Neuronal stem cell (in vitro differentiated cells): ENCODE measurements at regions not wholly inside any gene's neighbourhood (a gene's known extent, or its start where the extent isn't known, plus 50 kb on each side); places are given as distances from the start of the nearest gene placed in this dataset.

ENCODE experiments used
- DNase-seq: peaks from one replicate; pipeline ENCODE4 v3.0.0-alpha.2; 2013; ENCODE audit warnings: low spot score
- H2AFZ ChIP-seq: one replicate; pipeline ENCODE4 v1.6.1; 2013; ENCODE audit warnings: mild to moderate bottlenecking, low read length, inconsistent platforms
- H2AK5ac ChIP-seq: 2 replicates; pipeline ENCODE4 v1.6.1; 2013; ENCODE audit warnings: low read depth, mild to moderate bottlenecking, inconsistent platforms, low read length, moderate library complexity, mixed read lengths
- H2BK120ac ChIP-seq: 2 replicates; pipeline ENCODE4 v1.6.1; 2013; ENCODE audit warnings: low read depth, mild to moderate bottlenecking, inconsistent platforms, low read length, moderate library complexity, mixed read lengths
- H2BK12ac ChIP-seq: one replicate; pipeline ENCODE4 v1.6.1; 2013; ENCODE audit warnings: low read length, inconsistent platforms
- H2BK15ac ChIP-seq: 2 replicates; pipeline ENCODE4 v1.6.1; 2013; ENCODE audit warnings: mild to moderate bottlenecking, low read length, inconsistent platforms, mixed read lengths
- H2BK5ac ChIP-seq: one replicate; pipeline ENCODE4 v1.6.1; 2013; ENCODE audit warnings: inconsistent platforms, mild to moderate bottlenecking, low read length, moderate library complexity
- H3K14ac ChIP-seq: one replicate; pipeline ENCODE4 v1.6.1; 2013; ENCODE audit warnings: low read length, inconsistent platforms
- H3K18ac ChIP-seq: 2 replicates; pipeline ENCODE4 v1.6.1; 2013; ENCODE audit warnings: low read length, inconsistent platforms
- H3K23ac ChIP-seq: 2 replicates; pipeline ENCODE4 v1.6.1; 2013; ENCODE audit warnings: low read depth, mild to moderate bottlenecking, mixed read lengths, low read length, inconsistent platforms; ENCODE audit not compliant: poor library complexity
- H3K27ac ChIP-seq: replicated peaks from 3 replicates; pipeline ENCODE4 v1.5.1; 2013; ENCODE audit warnings: low read length, inconsistent platforms
- H3K27me3 ChIP-seq, 3 experiments: 2 replicates each; pipeline ENCODE4 v1.6.1; 2013; ENCODE audit warnings: low read length in 3 of 3, mild to moderate bottlenecking in 2 of 3, inconsistent platforms in 1 of 3, low read depth in 1 of 3, mixed read lengths in 1 of 3, moderate library complexity in 1 of 3; ENCODE audit not compliant: control insufficient read depth in 3 of 3, insufficient read depth in 3 of 3
- H3K36me3 ChIP-seq, 2 donors: replicated peaks in 1 of 2; 2 replicates each; pipeline ENCODE4 v1.6.1; 2013; ENCODE audit warnings: low read length in 2 of 2; ENCODE audit not compliant: control insufficient read depth in 2 of 2, insufficient read depth in 2 of 2
- H3K4ac ChIP-seq: 2 replicates; pipeline ENCODE4 v1.6.1; 2013; ENCODE audit warnings: inconsistent platforms, mild to moderate bottlenecking, low read length, moderate library complexity
- H3K4me1 ChIP-seq, 2 donors: 1 replicate in 1 of 2; 2 replicates in 1 of 2; pipeline ENCODE4 v1.6.1; 2013; ENCODE audit warnings: low read length in 2 of 2, low read depth in 1 of 2; ENCODE audit not compliant: control insufficient read depth in 2 of 2, insufficient read depth in 1 of 2
- H3K4me2 ChIP-seq: one replicate; pipeline ENCODE4 v1.6.1; 2013; ENCODE audit warnings: mild to moderate bottlenecking, low read length, inconsistent platforms; ENCODE audit not compliant: insufficient read depth, poor library complexity, severe bottlenecking
- H3K4me3 ChIP-seq, 2 donors: 2 replicates each; pipeline ENCODE4 v1.5.1; 2013; ENCODE audit warnings: low read length in 2 of 2, mild to moderate bottlenecking in 2 of 2, inconsistent platforms in 1 of 2, moderate library complexity in 1 of 2
- H3K79me1 ChIP-seq: one replicate; pipeline ENCODE4 v1.6.1; 2013; ENCODE audit warnings: low read depth, mild to moderate bottlenecking, inconsistent platforms, low read length, moderate library complexity
- H3K9ac ChIP-seq: one replicate; pipeline ENCODE4 v1.6.1; 2013; ENCODE audit warnings: mild to moderate bottlenecking, low read depth, low read length, inconsistent platforms; ENCODE audit not compliant: poor library complexity
- H3K9me3 ChIP-seq, 2 donors: replicated peaks in 1 of 2; 2 replicates each; pipeline versions ENCODE3 to v1.6.1; 2013; ENCODE audit warnings: low read length in 2 of 2, mild to moderate bottlenecking in 2 of 2, inconsistent platforms in 1 of 2, low read depth in 1 of 2, mixed read lengths in 1 of 2, moderate library complexity in 1 of 2; ENCODE audit not compliant: control insufficient read depth in 2 of 2, insufficient read depth in 1 of 2
- H4K8ac ChIP-seq: one replicate; pipeline ENCODE4 v1.6.1; 2013; ENCODE audit warnings: low read depth, mild to moderate bottlenecking, inconsistent platforms, low read length, moderate library complexity
- H4K91ac ChIP-seq: one replicate; pipeline ENCODE4 v1.6.1; 2013; ENCODE audit warnings: low read length, low read depth, mild to moderate bottlenecking, inconsistent platforms; ENCODE audit not compliant: poor library complexity
- WGBS, 2 donors: extraction: QIAGEN DNeasy Blood & Tissue Kit; methylation state at CpG; one replicate each; pipeline ENCODE4 v1.1.7; 2013; ENCODE audit warnings: missing lambda C conversion rate in 2 of 2, mixed read lengths in 1 of 2; ENCODE audit not compliant: insufficient read length in 2 of 2, insufficient replicate concordance in 1 of 2; ENCODE audit errors: extremely low coverage in 2 of 2; 5-methylcytosine and 5-hydroxymethylcytosine counted together

- no peak overlapping the region for H4K8ac ChIP-seq
- no peaks in the 10 kb centered on the region for H3K36me3 ChIP-seq
- H4K91ac ChIP-seq: no peak overlapping the region
- no peak overlapping the region for H2BK5ac ChIP-seq
- H3K27me3 ChIP-seq: no peaks in the 10 kb centered on the region
- H3K27ac ChIP-seq: no peak overlapping the region
- WGBS, 2 donors: no CpG with 5 or more reads among the region's 1 CpG
- H3K23ac ChIP-seq: no peak overlapping the region
- no peak overlapping the region for H2AK5ac ChIP-seq
- DNase-seq: no peak
- H3K4ac ChIP-seq: no peak overlapping the region
- H2BK120ac ChIP-seq: no peak overlapping the region
- H3K14ac ChIP-seq: no peak overlapping the region
- no peak overlapping the region for H2BK12ac ChIP-seq
- H3K79me1 ChIP-seq: no peaks in the 10 kb centered on the region
- H3K4me2 ChIP-seq: no peak overlapping the region
- no peak overlapping the region for H2AFZ ChIP-seq
- H3K9ac ChIP-seq: no peak overlapping the region
- H3K18ac ChIP-seq: no peak overlapping the region
- H3K4me1 ChIP-seq: peaks cover 0 to 1% of the 10 kb centered on the region in 2 donors
- H3K4me3 ChIP-seq: no peak overlapping the region
- H3K9me3 ChIP-seq: no peaks in the 10 kb centered on the region
- no peak overlapping the region for H2BK15ac ChIP-seq
Measured at GRCh38 chr5:43967165-43967564, 364.2 kb downstream of the NNT start.

DNA sequence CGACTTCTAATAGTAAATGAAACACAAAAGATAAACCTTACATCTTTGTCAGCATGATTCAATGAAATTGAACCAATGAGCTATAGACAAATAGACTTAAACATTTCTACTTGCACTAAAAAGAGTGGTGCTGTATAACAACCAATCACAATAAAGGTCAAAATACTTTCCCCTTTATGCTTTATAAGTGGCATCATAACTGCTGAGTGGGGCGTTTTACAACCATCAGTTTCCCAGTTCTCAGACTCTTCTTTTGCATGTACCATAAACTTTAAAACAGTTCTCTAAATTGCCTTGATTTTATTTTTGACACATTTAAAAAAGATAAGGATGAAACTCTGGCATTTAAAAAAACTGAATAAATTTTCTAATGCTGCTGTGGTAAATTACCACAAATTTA, 356.2 kb downstream of the NNT start:
- no peaks in the 10 kb centered on the region for H3K27me3 ChIP-seq
- H3K4me3 ChIP-seq: no peak overlapping the region
- H4K91ac ChIP-seq: no peak overlapping the region
- no peak overlapping the region for H4K8ac ChIP-seq
- H3K79me1 ChIP-seq: no peaks in the 10 kb centered on the region
- no peaks in the 10 kb centered on the region for H3K36me3 ChIP-seq
- H2AK5ac ChIP-seq: no peak overlapping the region
- H2AFZ ChIP-seq: no peak overlapping the region
- no peak overlapping the region for H3K9ac ChIP-seq
- H3K4me1 ChIP-seq: no peaks in the 10 kb centered on the region
- H3K4ac ChIP-seq: no peak overlapping the region
- H2BK120ac ChIP-seq: no peak overlapping the region
- no peak overlapping the region for H2BK15ac ChIP-seq
- no peak overlapping the region for H3K27ac ChIP-seq
- WGBS, 2 donors: no CpG with 5 or more reads among the region's 2 CpGs
- no peak overlapping the region for H3K23ac ChIP-seq
- H3K9me3 ChIP-seq: peaks cover 0 to 2% of the 10 kb centered on the region in 2 donors
- no peak overlapping the region for H2BK5ac ChIP-seq
- no peak overlapping the region for H3K14ac ChIP-seq
- H3K4me2 ChIP-seq: no peak overlapping the region
- no peak for DNase-seq
- no peak overlapping the region for H2BK12ac ChIP-seq
- H3K18ac ChIP-seq: no peak overlapping the region

- Histone ChIP-seq H3K23ac (no peak overlapping the region), H4K8ac (no peak overlapping the region), H3K4me3 (no peak overlapping the region), H3K9me3 (peaks cover 2 to 5% of the 10 kb centered on the region in 2 donors), H3K14ac (no peak overlapping the region), H3K9ac (no peak overlapping the region), H3K4me1 (no peaks in the 10 kb centered on the region), H2BK15ac (no peak overlapping the region), H2BK5ac (no peak overlapping the region), H3K4ac (no peak overlapping the region), H3K27ac (no peak overlapping the region), H3K36me3 (no peaks in the 10 kb centered on the region), H2AK5ac (no peak overlapping the region), H3K4me2 (no peak overlapping the region), H3K27me3 (no peaks in the 10 kb centered on the region), H2AFZ (no peak overlapping the region), H2BK12ac (no peak overlapping the region), H3K18ac (no peak overlapping the region), H3K79me1 (no peaks in the 10 kb centered on the region), H2BK120ac (no peak overlapping the region), H4K91ac (no peak overlapping the region)
- no peak for DNase-seq
- no CpG with 5 or more reads among the region's 2 CpGs for WGBS, 2 donors
Measured at GRCh38 chr5:43947935-43948334, 345.0 kb downstream of the NNT start.

GRCh38 chr5:43941806-43942205, 338.8 kb downstream of the NNT start:
- no peaks in the 10 kb centered on the region for H3K27me3 ChIP-seq
- H3K4me3 ChIP-seq: no peak overlapping the region
- H3K9me3 ChIP-seq: peaks cover 2 to 5% of the 10 kb centered on the region in 2 donors
- H3K36me3 ChIP-seq: no peaks in the 10 kb centered on the region
- H4K8ac ChIP-seq: no peak overlapping the region
- no peak overlapping the region for H2BK15ac ChIP-seq
- no peak overlapping the region for H4K91ac ChIP-seq
- no peak overlapping the region for H2AFZ ChIP-seq
- no peak overlapping the region for H3K14ac ChIP-seq
- H2BK5ac ChIP-seq: no peak overlapping the region
- no peak overlapping the region for H2AK5ac ChIP-seq
- WGBS, 2 donors: no CpG with 5 or more reads among the region's 1 CpG
- no peak overlapping the region for H3K9ac ChIP-seq
- H3K4me2 ChIP-seq: no peak overlapping the region
- H3K4me1 ChIP-seq: no peaks in the 10 kb centered on the region
- H3K4ac ChIP-seq: no peak overlapping the region
- DNase-seq: no peak
- no peak overlapping the region for H2BK12ac ChIP-seq
- H3K27ac ChIP-seq: no peak overlapping the region
- no peak overlapping the region for H3K18ac ChIP-seq
- H3K79me1 ChIP-seq: no peaks in the 10 kb centered on the region
- no peak overlapping the region for H3K23ac ChIP-seq
- no peak overlapping the region for H2BK120ac ChIP-seq
